GM12872 (cell line): ENCODE measurements at regions not wholly inside any gene's neighbourhood (a gene's known extent, or its start where the extent isn't known, plus 50 kb on each side); places are given as distances from the start of the nearest gene placed in this dataset.

Experiments used
- TF ChIP-seq, protein P1 (sequence below): IDR thresholded peaks from 3 replicates; pipeline ENCODE4 v1.5.1; 2011; ENCODE audit warnings: low read depth, mild to moderate bottlenecking, low read length, moderate library complexity; ENCODE audit not compliant: insufficient read depth

DNA sequence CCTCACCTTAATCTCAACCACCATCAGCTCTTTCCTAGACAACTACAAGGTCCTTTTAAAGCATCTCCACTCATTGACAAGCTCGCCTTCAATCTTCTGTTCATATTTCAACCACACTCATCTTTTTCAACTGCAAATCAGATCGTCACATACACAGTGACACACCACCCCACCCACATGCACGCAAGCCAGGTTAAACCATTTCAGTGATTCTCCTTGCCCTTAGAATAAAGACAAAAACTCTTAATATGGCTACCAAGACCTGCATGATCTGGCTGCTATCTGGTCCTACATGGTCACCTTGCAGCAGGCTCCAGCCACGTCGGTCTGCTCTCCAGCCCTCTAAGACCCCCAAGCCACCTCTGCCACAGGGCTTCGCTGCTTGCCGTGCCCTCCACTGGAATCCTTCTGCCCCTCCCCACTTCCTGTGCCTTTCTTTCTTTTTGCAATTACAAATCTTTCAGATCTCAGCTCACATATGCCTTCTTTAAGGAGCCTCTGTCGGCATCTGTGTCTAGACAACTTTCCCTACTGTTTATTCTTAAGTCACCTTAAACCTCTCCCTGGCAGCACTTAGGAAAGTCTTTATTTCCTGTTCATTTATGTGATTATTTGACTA, 507.3 kb upstream of the ARID1B start:
- TF ChIP-seq, protein P1, sequence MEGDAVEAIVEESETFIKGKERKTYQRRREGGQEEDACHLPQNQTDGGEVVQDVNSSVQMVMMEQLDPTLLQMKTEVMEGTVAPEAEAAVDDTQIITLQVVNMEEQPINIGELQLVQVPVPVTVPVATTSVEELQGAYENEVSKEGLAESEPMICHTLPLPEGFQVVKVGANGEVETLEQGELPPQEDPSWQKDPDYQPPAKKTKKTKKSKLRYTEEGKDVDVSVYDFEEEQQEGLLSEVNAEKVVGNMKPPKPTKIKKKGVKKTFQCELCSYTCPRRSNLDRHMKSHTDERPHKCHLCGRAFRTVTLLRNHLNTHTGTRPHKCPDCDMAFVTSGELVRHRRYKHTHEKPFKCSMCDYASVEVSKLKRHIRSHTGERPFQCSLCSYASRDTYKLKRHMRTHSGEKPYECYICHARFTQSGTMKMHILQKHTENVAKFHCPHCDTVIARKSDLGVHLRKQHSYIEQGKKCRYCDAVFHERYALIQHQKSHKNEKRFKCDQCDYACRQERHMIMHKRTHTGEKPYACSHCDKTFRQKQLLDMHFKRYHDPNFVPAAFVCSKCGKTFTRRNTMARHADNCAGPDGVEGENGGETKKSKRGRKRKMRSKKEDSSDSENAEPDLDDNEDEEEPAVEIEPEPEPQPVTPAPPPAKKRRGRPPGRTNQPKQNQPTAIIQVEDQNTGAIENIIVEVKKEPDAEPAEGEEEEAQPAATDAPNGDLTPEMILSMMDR = no peak

DNA sequence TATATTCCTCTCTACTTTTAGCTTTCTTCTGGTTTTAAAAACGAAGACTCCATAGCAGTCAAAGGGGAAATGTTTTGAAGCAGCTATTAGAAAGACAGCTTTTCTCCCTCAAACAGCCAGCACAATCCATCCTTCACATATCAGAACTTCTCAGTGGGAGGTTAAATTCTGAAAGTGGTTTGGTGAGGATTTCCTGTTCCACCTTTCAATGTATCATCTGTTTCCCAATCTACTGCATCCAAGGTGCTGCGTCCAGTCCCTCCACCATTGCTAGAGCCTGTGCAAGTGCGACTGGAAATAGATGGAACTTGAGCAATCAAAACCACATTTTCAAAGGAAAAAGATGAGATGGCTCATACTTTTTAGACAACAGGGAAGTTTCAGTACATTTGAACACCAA, 508.3 kb upstream of the ARID1B start:
- TF ChIP-seq, protein P1 = no peak

DNA sequence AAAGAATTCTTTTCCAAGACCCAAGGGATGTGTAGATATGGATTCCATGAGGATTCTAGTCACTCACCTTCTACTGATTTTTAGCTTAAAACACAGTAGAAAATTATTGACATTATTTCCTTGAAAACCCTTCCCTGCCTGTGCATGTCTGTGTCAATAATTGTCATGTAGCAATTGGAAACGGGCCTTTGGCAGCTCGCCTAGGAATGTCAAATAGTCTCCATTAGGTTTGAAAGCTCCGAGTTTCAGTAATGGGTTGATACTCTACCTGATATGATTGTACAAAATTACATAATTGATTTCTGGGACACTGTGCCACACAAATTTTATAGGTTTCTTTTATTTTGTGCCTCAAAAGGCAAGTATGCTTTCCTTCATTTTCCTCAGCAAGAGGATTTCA, 515.2 kb upstream of the ARID1B start:
- TF ChIP-seq, protein P1 = no peak

DNA sequence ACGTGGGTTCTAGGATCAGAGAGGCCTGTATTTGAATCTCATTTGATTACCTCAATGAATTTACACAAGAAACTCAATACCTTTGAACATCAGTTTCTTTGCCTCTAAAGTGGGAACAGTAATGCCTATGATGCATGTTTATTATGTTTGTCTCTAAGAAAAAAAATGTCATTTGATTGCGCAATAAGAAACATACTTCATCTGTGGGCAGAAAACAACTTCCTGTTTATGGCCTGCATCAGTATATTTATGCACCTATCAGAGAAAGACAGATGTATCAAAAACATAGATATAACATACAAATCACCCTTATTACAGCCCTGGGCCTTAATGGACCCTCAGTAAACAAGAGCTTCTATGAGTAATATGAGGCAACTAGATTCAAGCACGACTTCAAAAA, 516.4 kb upstream of the ARID1B start:
- TF ChIP-seq, protein P1 = no peak

DNA sequence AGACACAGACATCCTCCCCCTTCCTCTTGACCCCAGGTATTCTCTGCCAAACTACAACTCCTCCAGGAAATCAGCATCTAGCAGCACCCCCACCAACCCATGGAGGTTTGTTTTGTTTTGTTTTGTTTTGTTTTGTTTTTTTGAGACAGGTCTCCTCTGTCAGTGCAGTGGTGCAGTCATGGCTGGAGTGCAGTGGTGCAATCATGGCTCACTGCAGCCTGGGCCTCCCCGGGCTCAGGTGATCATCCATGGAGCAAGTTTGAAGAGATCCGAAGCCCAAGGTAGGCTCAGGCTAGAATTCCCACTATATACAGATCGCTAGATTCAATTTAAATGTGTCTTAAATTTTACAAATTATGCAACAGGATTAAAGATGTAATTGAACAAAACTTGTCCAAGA, 518.2 kb upstream of the ARID1B start:
- TF ChIP-seq, protein P1 = no peak

DNA sequence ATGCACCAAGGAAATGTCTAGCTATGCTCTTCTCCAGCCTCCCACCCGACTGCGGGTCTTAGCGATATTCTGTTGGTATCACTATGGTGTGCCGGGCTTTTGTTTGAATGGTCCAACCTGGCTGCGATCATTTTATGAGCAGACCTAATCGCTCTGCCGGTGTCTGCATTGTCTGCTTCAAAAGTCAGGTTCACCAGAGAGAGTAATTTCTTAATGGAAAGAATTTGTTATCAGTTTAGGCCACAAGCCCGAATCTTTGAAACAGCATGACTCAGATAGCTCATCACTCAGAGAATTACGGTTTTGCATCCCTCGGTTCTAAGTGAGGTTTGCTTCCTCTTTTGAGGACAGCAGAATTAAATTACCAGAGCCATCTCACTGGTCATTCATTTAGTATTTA, 521.0 kb upstream of the ARID1B start:
- TF ChIP-seq, protein P1 = no peak

DNA sequence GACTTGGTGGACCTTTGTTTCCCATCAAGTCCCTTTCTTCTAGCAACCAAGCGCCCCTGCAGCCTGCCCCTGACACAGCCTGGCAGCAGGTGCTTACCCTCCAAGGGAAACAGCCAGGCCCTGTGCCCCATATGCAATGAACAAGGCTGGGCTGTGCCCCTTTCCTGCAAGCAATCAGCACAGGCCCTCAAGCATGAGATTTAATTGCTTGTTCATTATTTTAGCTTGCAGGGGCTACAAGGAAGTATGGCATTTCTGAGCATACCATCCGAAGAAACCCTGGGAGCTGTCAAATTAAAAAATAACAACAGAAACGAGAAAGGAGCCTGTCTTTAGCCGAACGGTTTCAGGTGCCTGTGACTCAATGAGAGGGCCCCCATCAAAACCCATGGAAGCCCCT, 522.9 kb upstream of the ARID1B start:
- TF ChIP-seq, protein P1 = no peak
